ENCODE measurements at regions not wholly inside any gene's neighbourhood (a gene's known extent, or its start where the extent isn't known, plus 50 kb on each side); places are given as distances from the start of the nearest gene placed in this dataset.

- no peak for DNase-seq (ENCODE audit: low spot score)
- Mint-ChIP-seq H3K4me1 (ENCODE audit: unreplicated experiment) (peaks cover 45% of the 10 kb centered on the region), H3K27ac (ENCODE audit: unreplicated experiment) (peak overlapping the region; percentile 99), H3K4me3 (ENCODE audit: unreplicated experiment) (no peak overlapping the region), H3K36me3 (ENCODE audit: low read depth, unreplicated experiment) (no peaks in the 10 kb centered on the region), H3K9me3 (ENCODE audit: unreplicated experiment) (no peaks in the 10 kb centered on the region), H3K27me3 (ENCODE audit: unreplicated experiment) (peaks cover 8% of the 10 kb centered on the region)
- no peak for TF ChIP-seq CTCF (IDR thresholded peaks at IDR 0.05; ENCODE audit: unreplicated experiment)
These were observed 170.3 kb upstream of the TNFAIP3 start for GRCh38 chr6:137696765-137697164.

GRCh38 chr6:137697267-137697938 is 169.7 kb upstream of the TNFAIP3 start:
- Mint-ChIP-seq H3K4me1 (ENCODE audit: unreplicated experiment) (peaks cover 45% of the 10 kb centered on the region), H3K4me3 (ENCODE audit: unreplicated experiment) (no peak overlapping the region), H3K27me3 (ENCODE audit: unreplicated experiment) (peaks cover 8% of the 10 kb centered on the region), H3K27ac (ENCODE audit: unreplicated experiment) (peak overlapping the region; percentile 99), H3K9me3 (ENCODE audit: unreplicated experiment) (no peaks in the 10 kb centered on the region), H3K36me3 (ENCODE audit: low read depth, unreplicated experiment) (no peaks in the 10 kb centered on the region)
- peak; percentile 61 for TF ChIP-seq CTCF (IDR thresholded peaks at IDR 0.05; ENCODE audit: unreplicated experiment)
- peak; percentile 51 for DNase-seq (ENCODE audit: low spot score)

GRCh38 chr6:137698636-137699030 is 168.4 kb upstream of the TNFAIP3 start:
- peak overlapping the region; percentile 99 for H3K27ac Mint-ChIP-seq (ENCODE audit: unreplicated experiment)
- peaks cover 45% of the 10 kb centered on the region for H3K4me1 Mint-ChIP-seq (ENCODE audit: unreplicated experiment)
- TF ChIP-seq CTCF (IDR thresholded peaks at IDR 0.05; ENCODE audit: unreplicated experiment): no peak
- H3K27me3 Mint-ChIP-seq (ENCODE audit: unreplicated experiment): peaks cover 8% of the 10 kb centered on the region
- H3K9me3 Mint-ChIP-seq (ENCODE audit: unreplicated experiment): no peaks in the 10 kb centered on the region
- H3K4me3 Mint-ChIP-seq (ENCODE audit: unreplicated experiment): no peak overlapping the region
- H3K36me3 Mint-ChIP-seq (ENCODE audit: low read depth, unreplicated experiment): no peaks in the 10 kb centered on the region
- DNase-seq (ENCODE audit: low spot score): no peak

GRCh38 chr6:137699031-137699683 is 167.9 kb upstream of the TNFAIP3 start:
- no peak for DNase-seq (ENCODE audit: low spot score)
- no peak for TF ChIP-seq CTCF (IDR thresholded peaks at IDR 0.05; ENCODE audit: unreplicated experiment)
- H3K27me3 Mint-ChIP-seq (ENCODE audit: unreplicated experiment): peaks cover 8% of the 10 kb centered on the region
- H3K4me3 Mint-ChIP-seq (ENCODE audit: unreplicated experiment): no peak overlapping the region
- no peaks in the 10 kb centered on the region for H3K36me3 Mint-ChIP-seq (ENCODE audit: low read depth, unreplicated experiment)
- no peaks in the 10 kb centered on the region for H3K9me3 Mint-ChIP-seq (ENCODE audit: unreplicated experiment)
- H3K4me1 Mint-ChIP-seq (ENCODE audit: unreplicated experiment): peaks cover 45% of the 10 kb centered on the region
- H3K27ac Mint-ChIP-seq (ENCODE audit: unreplicated experiment): peak overlapping the region; percentile 99

- Mint-ChIP-seq H3K27me3 (ENCODE audit: unreplicated experiment) (peaks cover 8% of the 10 kb centered on the region), H3K36me3 (ENCODE audit: low read depth, unreplicated experiment) (no peaks in the 10 kb centered on the region), H3K9me3 (ENCODE audit: unreplicated experiment) (no peaks in the 10 kb centered on the region), H3K4me1 (ENCODE audit: unreplicated experiment) (peaks cover 42% of the 10 kb centered on the region), H3K27ac (ENCODE audit: unreplicated experiment) (no peak overlapping the region), H3K4me3 (ENCODE audit: unreplicated experiment) (no peak overlapping the region)
- no peak for DNase-seq (ENCODE audit: low spot score)
- TF ChIP-seq CTCF (IDR thresholded peaks at IDR 0.05; ENCODE audit: unreplicated experiment): no peak
These were observed 166.9 kb upstream of the TNFAIP3 start for GRCh38 chr6:137700161-137700560.

Data from endothelial cell (in vitro differentiated cells).